Skin epidermis (tissue), 12 donors: ENCODE measurements at regions not wholly inside any gene's neighbourhood (a gene's known extent, or its start where the extent isn't known, plus 50 kb on each side); places are given as distances from the start of the nearest gene placed in this dataset.
"Not testable (repeated sequence)": the region's sequence is repeated elsewhere in the genome, so short reads cannot be mapped to it uniquely, and the experiment has no call there.

Source experiments
- H3K27ac ChIP-seq, 21 experiments: fragments of 200-600 bp; sonication (generic) in 11 of 21; one replicate each; pipeline ENCODE4 v1.5.0; 2020; ENCODE audit warnings: mild to moderate bottlenecking in 3 of 21, inconsistent platforms in 2 of 21, moderate library complexity in 2 of 21
- H3K4me3 ChIP-seq, 7 experiments: fragments of 200-600 bp; sonication (generic) in 2 of 7; one replicate each; pipeline ENCODE4 v1.5.0; 2020; ENCODE audit warnings: inconsistent platforms in 2 of 7, mild to moderate bottlenecking in 2 of 7, moderate library complexity in 1 of 7

DNA sequence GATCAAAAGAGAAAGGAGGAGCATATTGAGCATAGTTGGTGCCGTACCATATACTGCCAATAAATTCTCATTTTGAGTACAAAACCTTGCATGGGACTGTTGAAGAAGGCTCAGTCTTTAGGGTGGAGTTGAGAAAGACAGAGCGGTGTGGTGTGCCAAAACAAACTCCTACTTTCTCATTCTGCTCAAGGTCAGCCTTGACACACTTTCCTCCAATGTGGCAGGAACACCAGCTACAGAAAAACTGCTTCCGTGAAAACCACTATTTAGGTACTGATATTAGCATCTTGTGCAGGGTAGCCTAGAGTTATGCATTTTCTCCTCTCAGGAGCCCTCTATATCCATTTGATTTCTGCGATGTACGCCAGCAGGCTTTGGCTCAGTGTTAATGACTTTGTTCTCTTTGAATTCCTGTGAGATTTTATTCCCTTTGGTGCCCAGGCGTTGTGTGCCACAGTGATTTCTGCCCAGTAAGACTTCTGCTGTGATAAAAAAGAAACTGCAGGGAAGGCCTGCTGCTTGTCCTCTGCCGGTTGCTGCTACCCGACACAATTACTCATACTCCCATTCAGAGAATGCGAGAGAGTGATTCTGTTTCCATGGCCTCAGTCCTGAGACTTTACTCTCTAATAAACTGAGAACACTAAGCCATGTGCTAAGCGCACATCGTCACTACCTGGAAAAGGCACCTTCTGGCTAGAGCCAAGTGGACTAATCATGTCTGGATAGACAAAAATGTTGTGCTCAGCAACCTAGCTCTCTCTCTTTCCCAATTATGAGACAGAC lies 88.3 kb upstream of the MDM1 start:
- H3K4me3 ChIP-seq = no peak overlapping the region
- peak overlapping the region in 8 of 21 experiments; percentile 11 to 78 (median 34) for H3K27ac ChIP-seq

- no peak overlapping the region for H3K4me3 ChIP-seq
- no peak overlapping the region for H3K27ac ChIP-seq
These were observed 90.0 kb upstream of the MDM1 start for GRCh38 chr12:68422159-68422558.

GRCh38 chr12:68422956-68423574 lies 90.9 kb upstream of the MDM1 start:
- Histone ChIP-seq H3K4me3 (no peak overlapping the region), H3K27ac (no peak overlapping the region)

GRCh38 chr12:68425998-68426397 lies 93.8 kb upstream of the MDM1 start:
- no peak overlapping the region for H3K27ac ChIP-seq
- no peak overlapping the region for H3K4me3 ChIP-seq

- Histone ChIP-seq H3K27ac (peak overlapping the region in 1 of 21 experiments; percentile 0), H3K4me3 (no peak overlapping the region)
These were observed 96.0 kb upstream of the MDM1 start for GRCh38 chr12:68428211-68428610.

DNA sequence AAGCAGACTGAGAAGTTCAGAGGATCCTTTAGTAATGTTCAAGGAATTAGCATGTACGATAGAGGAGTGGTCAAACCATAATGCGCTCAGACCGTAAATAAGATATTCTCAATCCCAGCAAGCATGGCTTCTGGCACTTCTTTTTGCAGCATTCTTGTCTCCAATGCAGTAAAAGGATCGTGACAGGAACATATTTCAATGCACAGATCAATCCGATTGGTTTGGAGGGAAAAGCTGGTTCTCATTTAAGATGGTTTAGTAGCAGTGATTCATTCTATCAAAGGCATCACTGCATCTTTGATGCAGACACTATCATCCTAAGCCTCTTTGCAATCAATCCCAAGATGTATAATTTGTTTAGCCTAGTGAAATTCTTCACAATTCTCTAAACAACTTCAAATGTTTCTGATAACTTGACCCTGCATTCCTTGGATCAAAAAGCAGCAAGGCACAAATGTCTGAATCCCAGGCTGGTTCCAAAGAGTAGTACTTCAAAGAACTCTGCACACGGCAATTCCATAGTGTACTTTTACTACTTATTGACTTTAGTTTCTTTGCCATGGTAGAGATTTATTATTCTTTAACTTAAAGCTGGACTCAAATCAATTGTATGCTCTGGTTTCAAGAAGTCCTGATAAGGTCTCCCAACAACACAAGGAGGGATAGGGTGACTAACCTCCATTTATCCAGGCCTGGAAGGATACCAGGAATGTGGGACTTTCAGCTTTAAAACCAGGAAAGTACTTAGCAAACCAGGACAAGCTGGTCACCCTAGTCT lies 96.8 kb upstream of the MDM1 start:
- Histone ChIP-seq H3K27ac (peak overlapping the region in 1 of 21 experiments; percentile 0), H3K4me3 (no peak overlapping the region)

GRCh38 chr12:68429696-68430095 lies 97.5 kb upstream of the MDM1 start:
- no peak overlapping the region for H3K27ac ChIP-seq
- no peak overlapping the region for H3K4me3 ChIP-seq

GRCh38 chr12:68431786-68432185 lies 99.6 kb upstream of the MDM1 start:
- Histone ChIP-seq H3K27ac (no peak overlapping the region), H3K4me3 (no peak overlapping the region)

GRCh38 chr12:68432622-68433021 lies 100.5 kb upstream of the MDM1 start:
- Histone ChIP-seq H3K4me3 (no peak overlapping the region), H3K27ac (no peak overlapping the region)

GRCh38 chr12:68434391-68435298 lies 102.5 kb upstream of the MDM1 start:
- Histone ChIP-seq H3K27ac (no peak overlapping the region), H3K4me3 (no peak overlapping the region)

GRCh38 chr12:68435299-68435637 lies 103.1 kb upstream of the MDM1 start:
- Histone ChIP-seq H3K4me3 (no peak overlapping the region), H3K27ac (no peak overlapping the region)

DNA sequence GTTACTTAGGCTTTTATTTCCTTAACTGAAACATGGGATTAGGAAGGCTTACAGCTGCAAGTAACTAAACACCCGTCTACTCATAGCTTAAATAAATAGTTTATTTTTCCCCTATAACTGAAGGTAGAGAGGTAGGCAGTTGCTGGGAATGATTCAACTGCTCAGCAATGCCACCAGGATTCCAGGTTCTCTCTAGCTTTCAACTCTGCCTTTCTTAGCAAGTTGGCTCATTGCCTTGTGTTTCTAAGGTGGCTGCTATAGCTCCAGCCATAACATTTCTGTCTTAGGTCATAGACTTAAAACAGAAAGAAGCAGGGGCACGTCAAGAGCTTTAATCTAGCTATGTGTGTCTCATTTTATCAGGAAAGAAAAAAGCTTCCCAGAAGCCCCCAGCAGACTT lies 103.7 kb upstream of the MDM1 start:
- Histone ChIP-seq H3K4me3 (no peak overlapping the region), H3K27ac (no peak overlapping the region)

- no peak overlapping the region for H3K4me3 ChIP-seq
- H3K27ac ChIP-seq = no peak overlapping the region
These were observed 106.4 kb upstream of the MDM1 start for GRCh38 chr12:68438601-68439000.

GRCh38 chr12:68439368-68440045 lies 107.3 kb upstream of the MDM1 start:
- no peak overlapping the region for H3K4me3 ChIP-seq

DNA sequence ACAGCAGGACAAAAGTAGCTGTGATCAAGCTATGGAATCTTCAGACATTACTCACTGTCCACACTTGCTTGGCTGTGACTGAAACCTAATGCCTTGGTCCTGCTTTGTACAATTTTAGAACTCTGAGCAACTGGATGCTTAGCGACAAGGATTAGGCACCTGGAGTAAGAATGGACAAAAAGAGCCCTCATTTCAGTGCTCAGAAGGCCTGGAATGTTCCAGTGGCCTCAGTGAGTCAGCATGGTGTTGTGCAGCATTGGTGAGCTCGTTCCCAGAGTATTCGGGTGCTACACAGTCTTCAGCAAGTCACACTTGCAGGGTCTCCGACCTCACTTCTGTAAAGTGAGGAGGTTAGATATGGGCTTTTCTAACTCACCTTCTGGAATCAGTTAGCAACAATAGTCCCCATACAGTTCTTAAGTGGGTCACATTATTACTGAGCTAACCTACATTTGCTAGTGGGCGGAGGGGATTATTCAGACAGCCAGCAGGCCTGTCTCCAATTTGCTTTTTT lies 108.0 kb upstream of the MDM1 start:
- Histone ChIP-seq H3K27ac (peak overlapping the region in 4 of 21 experiments; percentile 1 to 44 (median 20)), H3K4me3 (no peak overlapping the region)

More at GRCh38 chr12:68439368-68440045, 107.3 kb upstream of the MDM1 start:
- H3K27ac ChIP-seq = peak overlapping the region in 4 of 21 experiments; percentile 1 to 44 (median 20)

DNA sequence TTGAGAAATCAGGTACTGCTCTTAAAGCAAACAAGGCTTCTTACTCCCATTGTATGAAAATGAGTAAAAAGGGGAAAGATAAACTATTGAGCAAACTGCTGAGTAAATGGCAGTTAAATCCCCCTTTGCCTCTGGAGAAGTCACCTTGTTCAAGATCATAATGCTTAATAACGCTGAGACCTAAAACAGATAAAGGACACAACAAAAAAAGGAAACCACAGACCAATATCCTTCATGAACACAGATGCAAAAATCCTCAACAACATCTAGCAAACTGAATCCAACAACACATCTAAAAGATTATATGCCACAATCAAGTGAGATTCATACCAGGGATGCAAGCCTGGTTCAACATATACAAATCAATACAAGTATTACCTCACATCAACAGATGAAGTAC lies 109.0 kb upstream of the MDM1 start:
- Histone ChIP-seq H3K4me3 (no peak overlapping the region), H3K27ac (no peak overlapping the region)

DNA sequence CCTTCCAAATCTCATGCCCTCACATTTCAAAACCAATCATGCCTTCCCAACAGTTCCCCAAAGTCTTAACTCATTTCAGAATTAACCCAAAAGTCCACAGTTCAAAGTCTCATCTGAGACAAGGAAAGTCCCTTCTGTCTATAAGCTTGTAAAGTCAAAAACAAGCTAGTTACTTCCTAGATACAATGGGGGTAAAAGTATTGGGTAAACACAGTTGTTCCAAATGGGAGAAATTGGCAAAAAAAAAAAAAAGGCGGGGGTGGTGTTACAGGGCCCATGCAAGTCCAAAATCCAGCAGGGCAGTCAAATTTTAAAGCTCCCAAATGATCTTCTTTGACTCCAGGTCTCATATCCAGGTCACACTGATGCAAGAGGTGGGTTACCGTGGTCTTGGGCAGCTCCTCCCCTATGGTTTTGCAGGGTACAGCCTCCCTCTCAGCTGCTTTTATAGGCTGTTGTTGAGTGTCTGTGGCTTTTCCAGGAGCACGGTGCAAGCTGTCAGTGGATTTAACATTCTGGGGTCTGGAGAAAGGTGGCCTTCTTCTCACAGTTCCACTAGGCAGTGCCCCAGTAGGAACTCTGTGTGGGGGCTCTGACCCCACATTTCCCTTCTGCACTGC lies 110.3 kb upstream of the MDM1 start:
- H3K27ac ChIP-seq = not testable (repeated sequence)

DNA sequence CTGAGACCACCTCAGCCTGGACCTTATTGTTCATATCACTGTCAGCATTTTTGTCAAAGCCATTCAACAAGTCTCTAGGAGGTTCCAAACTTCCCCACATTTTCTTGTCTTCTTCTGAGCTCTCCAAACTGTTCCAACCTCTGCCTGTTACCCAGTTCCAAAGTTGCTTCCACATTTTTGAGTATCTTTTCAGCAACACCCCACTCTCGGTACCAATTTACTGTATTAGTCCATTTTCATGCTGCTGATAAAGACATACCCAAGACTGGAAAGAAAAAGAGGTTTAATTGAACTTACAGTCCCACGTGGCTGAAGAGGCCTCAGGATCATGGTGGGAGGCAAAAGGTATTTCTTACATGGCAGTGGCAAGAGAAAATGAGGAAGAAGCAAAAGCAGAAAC lies 111.5 kb upstream of the MDM1 start:
- H3K4me3 ChIP-seq, H3K27ac ChIP-seq: not testable (repeated sequence)

More for the DNA sequence above, 110.3 kb upstream of the MDM1 start:
- H3K4me3 ChIP-seq = not testable (repeated sequence)
